ENCODE measurements at regions not wholly inside any gene's neighbourhood (a gene's known extent, or its start where the extent isn't known, plus 50 kb on each side); places are given as distances from the start of the nearest gene placed in this dataset.

DNA sequence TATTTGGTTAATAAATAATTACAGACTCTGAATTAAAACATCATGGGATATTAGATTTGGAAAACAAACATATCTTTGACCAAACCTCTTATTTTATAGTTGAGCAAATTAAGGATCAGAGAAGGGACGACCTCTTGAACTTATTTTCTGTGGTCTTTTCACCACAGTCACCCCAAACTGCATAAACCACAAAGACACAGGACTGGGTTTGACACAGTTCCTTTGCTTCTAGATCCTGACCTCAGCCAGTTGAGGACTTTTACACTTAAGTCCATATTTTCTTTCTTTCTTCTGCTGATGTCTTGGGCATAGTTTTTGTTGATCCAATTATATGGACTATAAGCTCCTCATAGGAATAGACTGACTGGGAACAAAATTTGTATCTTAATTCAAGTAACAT, 234.0 kb upstream of the SLC14A2 start:
- Histone ChIP-seq H3K79me2 (ENCODE audit: control insufficient read depth, insufficient read depth, low read length) (no peaks in the 10 kb centered on the region), H2AFZ (ENCODE audit: insufficient read depth, low read depth, low read length, poor library complexity, severe bottlenecking) (no peak overlapping the region), H3K4me2 (replicated peaks; ENCODE audit: low read depth, low read length, poor library complexity, severe bottlenecking) (no peak overlapping the region), H3K4me3 (ENCODE audit: control extremely low read depth in 1 of 5, extremely low read depth in 1 of 5, insufficient read depth in 1 of 5, low read depth in 2 of 5, low read length in 4 of 5) (no peak overlapping the region), H3K9ac (ENCODE audit: low read length) (no peak overlapping the region), H3K27ac (ENCODE audit: low read length in 2 of 2) (no peak overlapping the region), H4K20me1 (ENCODE audit: control insufficient read depth, insufficient read depth, low read length, poor library complexity, severe bottlenecking) (no peaks in the 10 kb centered on the region), H3K36me3 (replicated peaks in 1 of 2; ENCODE audit: control extremely low read depth in 1 of 2, control insufficient read depth in 1 of 2, extremely low read depth in 1 of 2, insufficient read depth in 2 of 2, low read length in 1 of 2) (no peaks in the 10 kb centered on the region), H3K9me3 (ENCODE audit: control extremely low read depth in 1 of 3, control insufficient read depth in 2 of 3, insufficient read depth in 1 of 3, low read length in 2 of 3) (no peaks in the 10 kb centered on the region), H3K4me1 (ENCODE audit: control insufficient read depth in 2 of 2, insufficient read depth in 2 of 2, low read length in 2 of 2) (no peaks in the 10 kb centered on the region), H3K27me3 (replicated peaks in 1 of 4; ENCODE audit: control extremely low read depth in 1 of 4, control insufficient read depth in 3 of 4, insufficient read depth in 4 of 4, low read length in 3 of 4) (peaks cover 0 to 8% (median 3%) of the 10 kb centered on the region in 4 experiments)
- H3K4me1 Mint-ChIP-seq = peaks cover 4% of the 10 kb centered on the region
- no peaks in the 10 kb centered on the region for H3K9me3 Mint-ChIP-seq (ENCODE audit: insufficient read depth)
- ATAC-seq (ENCODE audit: low read depth) (no peak), DNase-seq (no peak)
- H3K27me3 Mint-ChIP-seq = peaks cover 24% of the 10 kb centered on the region
- no peak overlapping the region for H3K4me3 Mint-ChIP-seq
- no peak overlapping the region for H3K27ac Mint-ChIP-seq
- TF ChIP-seq EZH2 (IDR thresholded peaks at IDR 0.05; ENCODE audit: borderline replicate concordance, insufficient read depth, low read depth, low read length, poor library complexity, severe bottlenecking) = no peak
- TF ChIP-seq, protein P1, sequence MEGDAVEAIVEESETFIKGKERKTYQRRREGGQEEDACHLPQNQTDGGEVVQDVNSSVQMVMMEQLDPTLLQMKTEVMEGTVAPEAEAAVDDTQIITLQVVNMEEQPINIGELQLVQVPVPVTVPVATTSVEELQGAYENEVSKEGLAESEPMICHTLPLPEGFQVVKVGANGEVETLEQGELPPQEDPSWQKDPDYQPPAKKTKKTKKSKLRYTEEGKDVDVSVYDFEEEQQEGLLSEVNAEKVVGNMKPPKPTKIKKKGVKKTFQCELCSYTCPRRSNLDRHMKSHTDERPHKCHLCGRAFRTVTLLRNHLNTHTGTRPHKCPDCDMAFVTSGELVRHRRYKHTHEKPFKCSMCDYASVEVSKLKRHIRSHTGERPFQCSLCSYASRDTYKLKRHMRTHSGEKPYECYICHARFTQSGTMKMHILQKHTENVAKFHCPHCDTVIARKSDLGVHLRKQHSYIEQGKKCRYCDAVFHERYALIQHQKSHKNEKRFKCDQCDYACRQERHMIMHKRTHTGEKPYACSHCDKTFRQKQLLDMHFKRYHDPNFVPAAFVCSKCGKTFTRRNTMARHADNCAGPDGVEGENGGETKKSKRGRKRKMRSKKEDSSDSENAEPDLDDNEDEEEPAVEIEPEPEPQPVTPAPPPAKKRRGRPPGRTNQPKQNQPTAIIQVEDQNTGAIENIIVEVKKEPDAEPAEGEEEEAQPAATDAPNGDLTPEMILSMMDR (IDR thresholded peaks at IDR 0.05) = no peak
- ChIA-PET POLR2A (no interaction called here), CTCF (interaction anchor here (1.0 to 10.7 kb wide), 5 partner anchors 9 to 1810 kb away, joined by 3 to 191 read pairs (median 8); no protein-coding TSS in a partner anchor)
- intact Hi-C loops (cut with micrococcal nuclease) = loop anchor here (10.0 kb wide), 1 partner anchor 706 kb away; no protein-coding TSS in a partner anchor
- no CpG with 5 or more reads among the region's 1 CpG for WGBS (ENCODE audit: insufficient coverage)

GRCh38 chr18:45383228-45383627, 232.0 kb upstream of the SLC14A2 start:
- H3K27ac Mint-ChIP-seq = no peak overlapping the region

More at GRCh38 chr18:45383228-45383627, 232.0 kb upstream of the SLC14A2 start:
- ChIA-PET CTCF (interaction anchor here (0.6 to 10.7 kb wide), 8 partner anchors 12 to 1811 kb away, joined by 3 to 191 read pairs (median 10); no protein-coding TSS in a partner anchor), POLR2A (no interaction called here)
- Histone ChIP-seq H3K79me2 (ENCODE audit: control insufficient read depth, insufficient read depth, low read length) (no peaks in the 10 kb centered on the region), H3K4me2 (replicated peaks; ENCODE audit: low read depth, low read length, poor library complexity, severe bottlenecking) (no peak overlapping the region), H3K4me1 (ENCODE audit: control insufficient read depth in 2 of 2, insufficient read depth in 2 of 2, low read length in 2 of 2) (no peaks in the 10 kb centered on the region), H3K27me3 (replicated peaks in 1 of 4; ENCODE audit: control extremely low read depth in 1 of 4, control insufficient read depth in 3 of 4, insufficient read depth in 4 of 4, low read length in 3 of 4) (peaks cover 0 to 8% (median 3%) of the 10 kb centered on the region in 4 experiments), H3K27ac (ENCODE audit: low read length in 2 of 2) (no peak overlapping the region), H3K9me3 (ENCODE audit: control extremely low read depth in 1 of 3, control insufficient read depth in 2 of 3, insufficient read depth in 1 of 3, low read length in 2 of 3) (no peaks in the 10 kb centered on the region), H4K20me1 (ENCODE audit: control insufficient read depth, insufficient read depth, low read length, poor library complexity, severe bottlenecking) (no peaks in the 10 kb centered on the region), H3K9ac (ENCODE audit: low read length) (no peak overlapping the region), H2AFZ (ENCODE audit: insufficient read depth, low read depth, low read length, poor library complexity, severe bottlenecking) (no peak overlapping the region), H3K36me3 (replicated peaks in 1 of 2; ENCODE audit: control extremely low read depth in 1 of 2, control insufficient read depth in 1 of 2, extremely low read depth in 1 of 2, insufficient read depth in 2 of 2, low read length in 1 of 2) (no peaks in the 10 kb centered on the region), H3K4me3 (ENCODE audit: control extremely low read depth in 1 of 5, extremely low read depth in 1 of 5, insufficient read depth in 1 of 5, low read depth in 2 of 5, low read length in 4 of 5) (no peak overlapping the region)
- H3K9me3 Mint-ChIP-seq (ENCODE audit: insufficient read depth) = no peaks in the 10 kb centered on the region
- H3K4me3 Mint-ChIP-seq = no peak overlapping the region
- no peak for TF ChIP-seq EZH2 (IDR thresholded peaks at IDR 0.05; ENCODE audit: borderline replicate concordance, insufficient read depth, low read depth, low read length, poor library complexity, severe bottlenecking)
- TF ChIP-seq, protein P1 (IDR thresholded peaks at IDR 0.05) = no peak
- intact Hi-C loops (cut with micrococcal nuclease) = loop anchor here (10.0 kb wide), 1 partner anchor 708 kb away; no protein-coding TSS in a partner anchor
- H3K4me1 Mint-ChIP-seq = peaks cover 4% of the 10 kb centered on the region
- whole genome bisulfite sequencing (ENCODE audit: insufficient coverage) = no CpG with 5 or more reads among the region's 1 CpG
- peaks cover 23% of the 10 kb centered on the region for H3K27me3 Mint-ChIP-seq
- DNase-seq (no peak), ATAC-seq (ENCODE audit: low read depth) (no peak)
